HG02623 (cell line): ENCODE measurements at regions not wholly inside any gene's neighbourhood (a gene's known extent, or its start where the extent isn't known, plus 50 kb on each side); places are given as distances from the start of the nearest gene placed in this dataset.

Experiments
- ATAC-seq: cut with Tn5 transposase; IDR thresholded peaks from one replicate; pipeline ENCODE4 v1.9.1; 2021; ENCODE audit warnings: moderate library complexity; ENCODE audit not compliant: unreplicated experiment

DNA sequence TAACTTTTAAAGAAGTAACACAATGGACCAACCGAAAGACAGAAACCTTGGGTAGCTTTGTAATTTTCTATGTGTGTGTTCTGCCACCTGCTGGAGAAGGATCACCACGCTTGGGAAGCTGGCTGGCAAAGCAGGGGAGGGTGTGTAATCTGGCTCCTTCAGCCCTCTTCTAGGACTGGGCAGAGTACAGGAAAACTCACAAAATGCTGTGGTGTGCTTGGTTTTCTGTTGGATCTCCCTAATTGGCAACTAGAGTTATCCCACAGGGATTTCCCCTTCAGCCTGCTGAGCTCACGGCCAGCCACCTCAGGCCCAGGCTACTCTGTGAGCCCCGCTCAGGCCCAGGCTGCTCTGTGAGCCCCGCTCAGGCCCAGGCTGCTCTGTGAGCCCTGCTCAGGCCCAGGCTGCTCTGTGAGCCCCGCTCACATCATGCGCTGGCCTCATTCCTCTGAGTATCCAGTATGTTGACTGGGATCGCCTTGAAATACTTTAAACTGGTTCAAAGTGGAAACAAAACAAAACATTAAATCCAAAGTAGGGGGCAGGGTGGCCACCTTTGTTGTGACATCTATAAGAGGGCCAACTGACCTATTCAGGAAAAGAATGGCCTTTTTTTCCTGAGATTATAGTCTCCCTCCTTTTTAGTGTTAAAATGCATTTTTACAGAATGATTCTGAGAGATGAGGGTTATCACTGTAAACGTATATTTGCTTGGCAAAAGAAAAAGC, 52.0 kb upstream of the RNU6-8 start:
- peak; percentile 43 for ATAC-seq

DNA sequence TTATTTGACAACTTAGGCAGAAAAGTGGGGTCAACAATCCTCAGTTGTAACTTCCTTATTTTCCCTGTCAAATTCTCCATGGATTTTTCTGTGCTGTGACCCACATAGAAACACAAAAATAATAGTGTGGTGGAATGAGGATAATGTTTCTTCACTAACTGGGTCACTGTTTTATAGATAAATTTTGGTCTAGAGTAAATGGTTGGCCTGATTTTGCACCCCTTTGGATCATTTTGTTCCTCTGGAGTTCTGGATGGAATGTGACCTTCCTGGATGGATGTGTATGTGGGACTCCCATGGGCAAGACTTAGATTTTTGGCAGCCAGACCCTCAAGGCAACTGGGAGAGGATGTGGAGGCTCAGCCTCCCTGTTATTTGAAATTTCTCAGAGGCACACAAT, 52.7 kb upstream of the RNU6-8 start:
- no peak for ATAC-seq

DNA sequence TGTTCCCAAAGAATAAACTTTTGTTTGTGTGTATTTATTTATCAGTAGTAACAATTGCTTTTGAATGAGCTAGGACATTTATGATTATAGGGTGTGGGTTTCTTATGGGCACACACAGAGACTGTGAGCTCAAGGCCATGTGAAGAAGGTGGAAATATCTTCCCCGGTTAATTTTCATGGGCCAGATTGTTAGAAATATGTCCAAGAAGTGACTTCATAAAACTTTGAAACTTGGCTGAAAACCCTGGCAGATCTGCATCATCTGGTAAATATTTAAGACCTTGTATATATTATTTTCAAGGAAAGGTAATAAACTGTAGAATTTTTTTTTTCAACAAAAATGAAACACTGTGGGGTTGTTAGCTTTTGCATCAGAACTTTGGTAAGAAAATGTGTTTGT, 53.5 kb upstream of the RNU6-8 start:
- no peak for ATAC-seq

DNA sequence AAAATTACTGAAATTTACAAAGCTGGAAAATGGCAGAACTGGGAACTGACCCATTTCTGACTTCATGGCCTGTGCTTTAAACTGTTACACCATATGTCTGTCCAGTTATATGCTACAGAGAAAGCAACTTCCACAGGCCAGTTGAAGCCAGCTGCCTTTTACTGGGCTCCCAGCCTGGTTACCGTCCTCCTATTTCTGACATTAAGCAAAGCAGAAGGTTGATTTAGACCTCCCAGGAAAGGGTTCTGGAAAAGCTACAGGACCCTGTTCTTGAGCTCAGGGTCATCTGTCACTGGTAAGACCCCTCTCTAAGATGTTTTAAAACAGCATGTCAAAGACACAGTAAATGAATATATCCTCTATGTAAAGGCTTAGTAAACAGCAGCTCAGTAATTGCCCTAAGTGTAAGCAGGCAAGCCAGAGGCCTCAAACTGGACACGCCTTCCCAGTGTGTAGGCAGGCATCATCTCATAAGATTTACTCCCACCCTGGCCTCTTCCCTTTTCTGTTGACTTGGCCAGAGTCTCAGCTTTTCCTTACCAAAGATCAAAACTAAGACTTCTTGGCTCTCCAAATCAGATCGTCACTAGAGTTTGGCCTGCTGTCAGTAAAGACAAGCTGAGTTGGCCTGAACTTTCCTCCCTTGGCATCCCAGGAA, 55.4 kb upstream of the RNU6-8 start:
- no peak for ATAC-seq

DNA sequence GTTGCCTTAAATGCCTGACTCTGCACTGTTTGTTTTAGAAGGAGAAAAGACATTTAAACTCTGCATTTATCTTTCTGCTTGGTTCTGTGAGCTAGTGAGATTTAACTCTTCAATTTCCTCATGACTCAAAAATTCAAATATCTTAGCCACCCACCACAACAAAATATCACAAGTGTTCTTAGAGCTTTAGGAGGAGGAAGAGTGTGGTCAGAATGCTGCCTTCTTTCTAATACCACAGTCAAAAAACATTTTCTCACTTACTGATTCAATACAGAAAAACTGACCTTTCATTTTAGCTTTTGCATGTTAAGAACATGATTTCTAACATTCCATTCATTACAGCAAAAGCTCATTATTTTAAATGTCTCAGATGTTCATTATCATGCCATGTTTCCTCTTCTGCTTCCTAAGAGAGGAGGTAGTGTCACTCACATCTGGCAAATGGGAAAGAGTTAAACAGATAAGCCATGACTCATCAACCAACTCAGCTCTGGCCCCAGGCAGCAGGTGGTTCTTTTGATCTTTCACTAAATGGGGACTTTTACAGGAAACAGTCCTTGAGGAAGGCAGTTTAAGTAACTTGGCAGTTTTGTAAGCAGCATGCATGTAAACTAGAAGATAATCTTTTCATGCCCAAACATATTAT, 56.4 kb upstream of the RNU6-8 start:
- peak; percentile 79 for ATAC-seq

DNA sequence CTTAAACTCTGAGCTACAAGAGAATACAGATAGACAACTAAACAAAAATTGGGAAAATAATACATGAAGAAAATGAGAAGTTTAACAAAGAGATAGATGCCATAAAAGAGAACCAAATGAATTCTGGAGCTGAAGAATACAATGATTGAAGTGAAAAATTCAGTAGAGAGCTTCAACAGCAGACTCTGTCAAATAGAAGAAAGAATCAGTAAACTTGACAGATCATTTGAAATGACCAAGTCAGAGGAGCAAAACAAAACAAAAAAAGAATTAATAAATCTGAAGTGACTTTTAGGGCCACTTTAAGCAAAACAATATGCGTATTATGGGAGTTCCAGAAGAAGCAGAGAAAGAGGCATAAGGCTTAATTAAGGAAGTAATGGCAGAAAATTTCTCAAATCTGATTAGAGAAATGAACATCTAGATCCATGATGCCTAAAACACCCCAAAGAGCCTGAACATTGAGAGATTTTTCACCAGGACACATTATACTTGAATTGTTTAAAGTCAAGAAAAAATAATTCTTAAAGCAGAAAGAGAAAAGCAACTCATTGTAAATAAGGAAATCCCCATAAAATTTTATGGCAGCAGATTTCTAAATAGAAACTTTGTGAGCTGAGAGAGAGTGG, 61.0 kb upstream of the RNU6-8 start:
- ATAC-seq, result no peak

DNA sequence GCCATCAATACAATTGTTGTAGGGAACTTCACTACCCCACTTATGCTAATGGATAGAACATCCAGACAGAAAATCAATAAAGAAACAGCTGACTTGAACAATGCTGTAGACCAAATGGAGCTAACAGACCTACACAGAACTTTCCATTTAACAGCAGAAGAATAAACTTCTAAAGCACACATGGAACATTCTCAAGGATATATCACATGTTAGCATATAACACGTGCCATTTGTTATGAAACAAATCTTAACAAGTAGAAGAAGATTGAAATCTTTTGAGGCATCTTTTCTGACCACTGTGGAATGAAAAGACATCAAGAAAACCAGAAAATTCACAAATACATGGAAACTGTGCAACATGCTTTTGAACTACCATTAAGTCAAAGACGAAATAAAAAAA, 62.5 kb upstream of the RNU6-8 start:
- ATAC-seq, result no peak

DNA sequence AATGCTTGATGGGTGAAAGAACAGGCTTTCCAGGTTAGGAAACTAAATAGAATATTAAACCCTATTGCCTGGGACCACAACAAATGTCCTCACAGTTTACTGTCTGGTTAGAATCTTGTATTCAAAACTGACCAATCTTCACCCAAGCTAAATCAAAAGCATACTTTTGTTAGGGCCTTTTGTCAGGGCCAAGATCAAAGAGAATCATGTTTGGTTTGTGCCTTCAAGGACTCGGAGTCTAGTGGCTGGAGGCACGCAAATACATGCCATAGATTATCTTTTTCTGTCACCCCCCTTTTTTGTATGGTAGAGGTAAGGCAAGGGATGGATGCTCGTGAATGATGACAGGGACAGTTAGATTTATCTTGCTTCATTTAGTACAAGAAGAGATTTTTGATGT, 51.1 kb upstream of the AKAP6 start:
- ATAC-seq, result no peak
